B cell (primary cell): ENCODE measurements at regions not wholly inside any gene's neighbourhood (a gene's known extent, or its start where the extent isn't known, plus 50 kb on each side); places are given as distances from the start of the nearest gene placed in this dataset.

Experiments used
- ATAC-seq: fragments of 200-7000 bp; cut with Tn5 transposase; one replicate; pipeline ENCODE4 v1.10.0; 2021; ENCODE audit warnings: low read depth, mild to moderate bottlenecking, moderate number of reproducible peaks, moderate library complexity
- CTCF ChIA-PET: fragments of 350-600 bp; sonication (Branson Sonifier 250); formaldehyde crosslinking; loops from one replicate; lab custom pipeline; 2021; ENCODE audit warnings: antibody characterized with exemption, inconsistent platforms; lab: Charles Lee
- POLR2A ChIA-PET: fragments of 350-600 bp; sonication (Branson Sonifier 250); formaldehyde crosslinking; loops from one replicate; lab custom pipeline; 2021; ENCODE audit warnings: antibody characterized with exemption; lab: Charles Lee
- DNase-seq: peaks from one replicate; pipeline ENCODE4 v3.0.0; 2013
- H2AFZ ChIP-seq: 2 replicates; pipeline ENCODE4 v1.6.1; 2012; ENCODE audit warnings: mild to moderate bottlenecking, low read depth, low read length; ENCODE audit not compliant: insufficient read depth, poor library complexity, severe bottlenecking
- H3K27ac ChIP-seq, 2 donors: 1 replicate in 1 of 2; 2 replicates in 1 of 2; pipeline ENCODE4 v1.5.1; 2012 to 2013; ENCODE audit warnings: low read length in 2 of 2, mild to moderate bottlenecking in 2 of 2, moderate library complexity in 1 of 2
- H3K27me3 ChIP-seq, 4 experiments: fragments of 200-600 bp in 1 of 4; sonication (generic) in 1 of 4; replicated peaks in 1 of 4; 1 replicate in 2 of 4; 2 replicates in 2 of 4; pipeline versions ENCODE4 v1.6.1 to v1.7.0; 2013 to 2016; ENCODE audit warnings: low read length in 3 of 4, mild to moderate bottlenecking in 2 of 4, mixed read lengths in 1 of 4, moderate library complexity in 1 of 4; ENCODE audit not compliant: insufficient read depth in 4 of 4, control insufficient read depth in 3 of 4; ENCODE audit errors: control extremely low read depth in 1 of 4
- H3K36me3 ChIP-seq, 2 experiments: replicated peaks in 1 of 2; 1 replicate in 1 of 2; 2 replicates in 1 of 2; pipeline versions ENCODE4 v1.6.1 to v1.7.1; 2013; ENCODE audit warnings: low read length in 1 of 2; ENCODE audit not compliant: insufficient read depth in 2 of 2, control insufficient read depth in 1 of 2; ENCODE audit errors: control extremely low read depth in 1 of 2, extremely low read depth in 1 of 2
- H3K4me1 ChIP-seq, 2 donors: fragments of 200-600 bp in 1 of 2; sonication (generic) in 1 of 2; 1 replicate in 1 of 2; 2 replicates in 1 of 2; pipeline versions ENCODE4 v1.5.1 to v1.6.1; 2013 to 2017; ENCODE audit warnings: low read length in 2 of 2; ENCODE audit not compliant: control insufficient read depth in 2 of 2, insufficient read depth in 2 of 2
- H3K4me2 ChIP-seq: replicated peaks from 2 replicates; pipeline ENCODE3; 2012; ENCODE audit warnings: mild to moderate bottlenecking, low read depth, low read length; ENCODE audit not compliant: poor library complexity, severe bottlenecking
- H3K4me3 ChIP-seq, 5 experiments: fragments of 200-600 bp in 1 of 5; sonication (generic) in 1 of 5; 1 replicate in 3 of 5; 2 replicates in 2 of 5; pipeline versions ENCODE4 v1.5.1 to v1.7.0; 2011 to 2016; ENCODE audit warnings: low read length in 4 of 5, mild to moderate bottlenecking in 4 of 5, low read depth in 2 of 5, control low read depth in 1 of 5, moderate library complexity in 1 of 5; ENCODE audit not compliant: insufficient read depth in 1 of 5; ENCODE audit errors: control extremely low read depth in 1 of 5, extremely low read depth in 1 of 5
- H3K79me2 ChIP-seq: fragments of 200-600 bp; sonication (generic); one replicate; pipeline ENCODE4 v1.6.0; 2016; ENCODE audit warnings: low read length; ENCODE audit not compliant: control insufficient read depth, insufficient read depth
- H3K9ac ChIP-seq: fragments of 200-600 bp; sonication (generic); 2 replicates; pipeline ENCODE4 v1.6.1; 2017; ENCODE audit warnings: mild to moderate bottlenecking, low read length, moderate library complexity
- H3K9me3 ChIP-seq, 3 donors: one replicate each; pipeline versions ENCODE4 v1.6.1 to v1.7.1; 2013; ENCODE audit warnings: low read length in 2 of 3; ENCODE audit not compliant: control insufficient read depth in 2 of 3, insufficient read depth in 1 of 3; ENCODE audit errors: control extremely low read depth in 1 of 3
- H4K20me1 ChIP-seq: 2 replicates; pipeline ENCODE4 v1.6.0; 2012; ENCODE audit warnings: mild to moderate bottlenecking, low read length; ENCODE audit not compliant: insufficient read depth, control insufficient read depth, poor library complexity, severe bottlenecking
- H3K27ac Mint-ChIP-seq: one replicate; pipeline ENCODE4 v1.8.0; 2021; ENCODE audit warnings: mixed read lengths
- H3K27me3 Mint-ChIP-seq: one replicate; pipeline ENCODE4 v1.8.0; 2021; ENCODE audit warnings: mixed read lengths
- H3K4me1 Mint-ChIP-seq: one replicate; pipeline ENCODE4 v1.8.0; 2021; ENCODE audit warnings: mixed read lengths
- H3K4me3 Mint-ChIP-seq: one replicate; pipeline ENCODE4 v1.8.0; 2021; ENCODE audit warnings: mixed read lengths
- H3K9me3 Mint-ChIP-seq: one replicate; pipeline ENCODE4 v1.8.0; 2022; ENCODE audit warnings: mixed read lengths; ENCODE audit not compliant: insufficient read depth
- EZH2 ChIP-seq: IDR thresholded peaks from 2 replicates; pipeline ENCODE4 v1.6.1; 2012; ENCODE audit warnings: borderline replicate concordance, low read depth, mild to moderate bottlenecking, moderate library complexity, low read length; ENCODE audit not compliant: insufficient read depth, poor library complexity, severe bottlenecking
- WGBS: methylation state at CpG from one replicate; pipeline ENCODE4 v1.1.5; 2013; ENCODE audit warnings: missing lambda C conversion rate; ENCODE audit not compliant: insufficient coverage; 5-methylcytosine and 5-hydroxymethylcytosine counted together
- intact Hi-C: fragments of 100-400 bp; cut with micrococcal nuclease; formaldehyde crosslinking; loops from one replicate; pipeline ENCODE4 v1.10.0; 2022
- TF ChIP-seq, protein P1 (sequence below): fragments of 200-600 bp; IDR thresholded peaks from one replicate; pipeline ENCODE4 v1.8.0; 2022; ENCODE audit warnings: antibody characterized with exemption, mild to moderate bottlenecking

- no peak overlapping the region for H3K4me2 ChIP-seq
- no peak overlapping the region for H3K9ac ChIP-seq
- POLR2A ChIA-PET: no interaction called here
- H3K27ac ChIP-seq: no peak overlapping the region
- intact Hi-C loops: no loop called here
- H3K27me3 ChIP-seq: no peaks in the 10 kb centered on the region
- ATAC-seq: no peak
- H4K20me1 ChIP-seq: no peaks in the 10 kb centered on the region
- no peaks in the 10 kb centered on the region for H3K9me3 Mint-ChIP-seq
- CTCF ChIA-PET: no interaction called here
- TF ChIP-seq, protein P1, sequence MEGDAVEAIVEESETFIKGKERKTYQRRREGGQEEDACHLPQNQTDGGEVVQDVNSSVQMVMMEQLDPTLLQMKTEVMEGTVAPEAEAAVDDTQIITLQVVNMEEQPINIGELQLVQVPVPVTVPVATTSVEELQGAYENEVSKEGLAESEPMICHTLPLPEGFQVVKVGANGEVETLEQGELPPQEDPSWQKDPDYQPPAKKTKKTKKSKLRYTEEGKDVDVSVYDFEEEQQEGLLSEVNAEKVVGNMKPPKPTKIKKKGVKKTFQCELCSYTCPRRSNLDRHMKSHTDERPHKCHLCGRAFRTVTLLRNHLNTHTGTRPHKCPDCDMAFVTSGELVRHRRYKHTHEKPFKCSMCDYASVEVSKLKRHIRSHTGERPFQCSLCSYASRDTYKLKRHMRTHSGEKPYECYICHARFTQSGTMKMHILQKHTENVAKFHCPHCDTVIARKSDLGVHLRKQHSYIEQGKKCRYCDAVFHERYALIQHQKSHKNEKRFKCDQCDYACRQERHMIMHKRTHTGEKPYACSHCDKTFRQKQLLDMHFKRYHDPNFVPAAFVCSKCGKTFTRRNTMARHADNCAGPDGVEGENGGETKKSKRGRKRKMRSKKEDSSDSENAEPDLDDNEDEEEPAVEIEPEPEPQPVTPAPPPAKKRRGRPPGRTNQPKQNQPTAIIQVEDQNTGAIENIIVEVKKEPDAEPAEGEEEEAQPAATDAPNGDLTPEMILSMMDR: no peak
- no peak for TF ChIP-seq EZH2
- no peak overlapping the region for H2AFZ ChIP-seq
- DNase-seq: no peak
- no peaks in the 10 kb centered on the region for H3K36me3 ChIP-seq
- H3K4me1 Mint-ChIP-seq: no peaks in the 10 kb centered on the region
- H3K4me3 ChIP-seq: no peak overlapping the region
- H3K27ac Mint-ChIP-seq: no peak overlapping the region
- H3K9me3 ChIP-seq: no peaks in the 10 kb centered on the region
- H3K27me3 Mint-ChIP-seq: peaks cover 3% of the 10 kb centered on the region
- H3K79me2 ChIP-seq: no peaks in the 10 kb centered on the region
- no peaks in the 10 kb centered on the region for H3K4me1 ChIP-seq
- H3K4me3 Mint-ChIP-seq: no peak overlapping the region
Measured at GRCh38 chr6:113185299-113185698, 671.8 kb upstream of the MARCKS start.

GRCh38 chr6:113187661-113188060 lies 669.5 kb upstream of the MARCKS start:
- no peak overlapping the region for H3K27ac ChIP-seq
- ChIA-PET CTCF (no interaction called here), POLR2A (no interaction called here)
- no peak overlapping the region for H3K9ac ChIP-seq
- no peaks in the 10 kb centered on the region for H3K27me3 ChIP-seq
- peaks cover 3% of the 10 kb centered on the region for H3K9me3 Mint-ChIP-seq
- H3K79me2 ChIP-seq: no peaks in the 10 kb centered on the region
- intact Hi-C loops: no loop called here
- no peak overlapping the region for H3K4me3 ChIP-seq
- no peaks in the 10 kb centered on the region for H3K36me3 ChIP-seq
- ATAC-seq: no peak
- no peak overlapping the region for H3K4me2 ChIP-seq
- H3K9me3 ChIP-seq: no peaks in the 10 kb centered on the region
- H3K27ac Mint-ChIP-seq: no peak overlapping the region
- WGBS: no CpG with 5 or more reads among the region's 1 CpG
- no peak for DNase-seq
- no peaks in the 10 kb centered on the region for H3K4me1 ChIP-seq
- H4K20me1 ChIP-seq: no peaks in the 10 kb centered on the region
- no peak overlapping the region for H2AFZ ChIP-seq
- peaks cover 3% of the 10 kb centered on the region for H3K27me3 Mint-ChIP-seq
- H3K4me1 Mint-ChIP-seq: no peaks in the 10 kb centered on the region
- H3K4me3 Mint-ChIP-seq: no peak overlapping the region
- no peak for TF ChIP-seq EZH2
- TF ChIP-seq, protein P1: no peak
